HEK293 (cell line): ENCODE measurements at regions not wholly inside any gene's neighbourhood (a gene's known extent, or its start where the extent isn't known, plus 50 kb on each side); places are given as distances from the start of the nearest gene placed in this dataset.

Experiments
- CTCF ChIA-PET: fragments of 350-600 bp; formaldehyde crosslinking; extraction: SDS; loops from one replicate; lab custom pipeline; 2021; ENCODE audit warnings: antibody characterized with exemption; lab: Yijun Ruan, JAX
- POLR2A ChIA-PET: fragments of 300-600 bp; formaldehyde crosslinking; extraction: SDS; loops from one replicate; lab custom pipeline; 2020; ENCODE audit warnings: antibody characterized with exemption, inconsistent platforms; lab: Yijun Ruan, JAX
- H3K27ac ChIP-seq: fragments of 200-500 bp; sonication (Bioruptor generic); 2 replicates; pipeline ENCODE4 v1.5.1; 2014; ENCODE audit warnings: low read depth, low read length, control low read depth, inconsistent platforms; ENCODE audit errors: extremely low read depth
- H3K36me3 ChIP-seq, 2 experiments: fragments of 200-500 bp in 1 of 2; sonication (Bioruptor generic) in 1 of 2; 1 replicate in 1 of 2; 2 replicates in 1 of 2; pipeline ENCODE4 v1.5.1; 2014 to 2017; ENCODE audit warnings: inconsistent platforms in 2 of 2, low read length in 2 of 2; ENCODE audit not compliant: control insufficient read depth in 2 of 2, insufficient read depth in 1 of 2
- H3K4me1 ChIP-seq: fragments of 200-500 bp; sonication (Bioruptor generic); 2 replicates; pipeline ENCODE4 v1.5.1; 2014; ENCODE audit warnings: mild to moderate bottlenecking, low read length, inconsistent platforms; ENCODE audit not compliant: control insufficient read depth, insufficient read depth
- H3K4me3 ChIP-seq: 2 replicates; pipeline ENCODE4 v1.5.1; 2011; ENCODE audit warnings: low read depth, mild to moderate bottlenecking, control low read depth, low read length, moderate library complexity
- H3K9me3 ChIP-seq: fragments of 200-500 bp; sonication (Bioruptor generic); 2 replicates; pipeline ENCODE4 v1.5.1; 2014; ENCODE audit warnings: low read depth, low read length, inconsistent platforms; ENCODE audit not compliant: control insufficient read depth, insufficient read depth
- BCL11B ChIP-seq: fragments of 450-650 bp; formaldehyde crosslinking; IDR thresholded peaks from 2 replicates; pipeline ENCODE4 v1.5.1; 2016; ENCODE audit warnings: low read depth, missing biosample characterization, missing genetic modification characterization
- EGR2 ChIP-seq: fragments of 450-650 bp; formaldehyde crosslinking; IDR thresholded peaks from 2 replicates; pipeline ENCODE4 v1.5.1; 2016; ENCODE audit warnings: low read depth, missing biosample characterization, missing genetic modification characterization
- GLI4 ChIP-seq: fragments of 450-650 bp; formaldehyde crosslinking; IDR thresholded peaks from 2 replicates; pipeline ENCODE4 v1.5.1; 2016; ENCODE audit warnings: missing biosample characterization, missing genetic modification characterization
- OVOL3 ChIP-seq: fragments of 450-650 bp; formaldehyde crosslinking; IDR thresholded peaks from 2 replicates; pipeline ENCODE4 v1.5.1; 2016; ENCODE audit warnings: missing biosample characterization, missing genetic modification characterization
- SCRT2 ChIP-seq: fragments of 450-650 bp; formaldehyde crosslinking; IDR thresholded peaks from 2 replicates; pipeline ENCODE4 v1.5.1; 2016; ENCODE audit warnings: missing biosample characterization, missing genetic modification characterization
- SP7 ChIP-seq: fragments of 450-650 bp; formaldehyde crosslinking; IDR thresholded peaks from 2 replicates; pipeline ENCODE4 v1.5.1; 2016; ENCODE audit warnings: missing biosample characterization, missing genetic modification characterization
- YY1 ChIP-seq: fragments of 450-650 bp; formaldehyde crosslinking; IDR thresholded peaks from 2 replicates; pipeline ENCODE4 v1.5.1; 2018; ENCODE audit warnings: missing biosample characterization, missing genetic modification characterization
- YY2 ChIP-seq: fragments of 450-650 bp; formaldehyde crosslinking; IDR thresholded peaks from 2 replicates; pipeline ENCODE4 v1.5.1; 2016; ENCODE audit warnings: missing biosample characterization, missing genetic modification characterization
- ZBTB20 ChIP-seq: fragments of 450-650 bp; formaldehyde crosslinking; IDR thresholded peaks from 2 replicates; pipeline ENCODE4 v1.5.1; 2016; ENCODE audit warnings: missing biosample characterization, missing genetic modification characterization
- ZBTB21 ChIP-seq: fragments of 450-650 bp; formaldehyde crosslinking; IDR thresholded peaks from 2 replicates; pipeline ENCODE4 v1.5.1; 2017; ENCODE audit warnings: missing biosample characterization, missing genetic modification characterization
- ZBTB48 ChIP-seq: fragments of 450-650 bp; formaldehyde crosslinking; IDR thresholded peaks from 2 replicates; pipeline ENCODE4 v1.5.1; 2016; ENCODE audit warnings: missing biosample characterization, missing genetic modification characterization
- ZBTB6 ChIP-seq: fragments of 450-650 bp; formaldehyde crosslinking; IDR thresholded peaks from 2 replicates; pipeline ENCODE4 v1.5.1; 2017; ENCODE audit warnings: missing biosample characterization, missing genetic modification characterization
- ZNF114 ChIP-seq: fragments of 450-650 bp; formaldehyde crosslinking; IDR thresholded peaks from 2 replicates; pipeline ENCODE4 v1.5.0; 2017; ENCODE audit warnings: missing biosample characterization, missing genetic modification characterization
- ZNF2 ChIP-seq: fragments of 450-650 bp; formaldehyde crosslinking; IDR thresholded peaks from 2 replicates; pipeline ENCODE4 v1.5.1; 2016; ENCODE audit warnings: missing biosample characterization, missing genetic modification characterization
- ZNF239 ChIP-seq: fragments of 450-650 bp; formaldehyde crosslinking; IDR thresholded peaks from 2 replicates; pipeline ENCODE4 v1.5.1; 2016; ENCODE audit warnings: missing biosample characterization, missing genetic modification characterization
- ZNF513 ChIP-seq: fragments of 450-650 bp; IDR thresholded peaks from 2 replicates; pipeline ENCODE4 v1.5.1; 2018; ENCODE audit warnings: missing biosample characterization, missing genetic modification characterization
- ZNF521 ChIP-seq: fragments of 450-650 bp; formaldehyde crosslinking; IDR thresholded peaks from 2 replicates; pipeline ENCODE4 v1.5.1; 2017; ENCODE audit warnings: missing biosample characterization, mild to moderate bottlenecking, missing genetic modification characterization
- ZNF548 ChIP-seq: fragments of 450-650 bp; formaldehyde crosslinking; IDR thresholded peaks from 2 replicates; pipeline ENCODE4 v1.5.1; 2016; ENCODE audit warnings: missing biosample characterization, missing genetic modification characterization
- ZNF621 ChIP-seq: fragments of 450-650 bp; formaldehyde crosslinking; IDR thresholded peaks from 2 replicates; pipeline ENCODE4 v1.5.1; 2017; ENCODE audit warnings: missing biosample characterization, missing genetic modification characterization
- ZNF645 ChIP-seq: fragments of 450-650 bp; formaldehyde crosslinking; IDR thresholded peaks from 2 replicates; pipeline ENCODE4; 2016; ENCODE audit warnings: missing biosample characterization, missing genetic modification characterization
- ZNF692 ChIP-seq: fragments of 450-650 bp; formaldehyde crosslinking; IDR thresholded peaks from 2 replicates; pipeline ENCODE4 v1.5.1; 2016; ENCODE audit warnings: missing biosample characterization, missing genetic modification characterization
- ZNF76 ChIP-seq: fragments of 450-650 bp; formaldehyde crosslinking; IDR thresholded peaks from 2 replicates; pipeline ENCODE4; 2016; ENCODE audit warnings: low read depth, missing biosample characterization, missing genetic modification characterization, borderline replicate concordance
- ZNF777 ChIP-seq: fragments of 450-650 bp; formaldehyde crosslinking; IDR thresholded peaks from 2 replicates; pipeline ENCODE4 v1.5.1; 2017; ENCODE audit warnings: missing biosample characterization, missing genetic modification characterization, borderline replicate concordance
- ZNF785 ChIP-seq: fragments of 450-650 bp; formaldehyde crosslinking; IDR thresholded peaks from 2 replicates; pipeline ENCODE4 v1.5.1; 2016; ENCODE audit warnings: missing biosample characterization, missing genetic modification characterization

- H3K4me3 ChIP-seq, result no peak overlapping the region
- ChIA-PET POLR2A (no interaction called here), CTCF (no interaction called here)
- no peaks in the 10 kb centered on the region for H3K4me1 ChIP-seq
- H3K9me3 ChIP-seq, result no peaks in the 10 kb centered on the region
- H3K27ac ChIP-seq, result no peak overlapping the region
- TF ChIP-seq YY1, result no peak
- TF ChIP-seq ZBTB21 (tag by site-specific recombination), result no peak
- TF ChIP-seq ZNF645 (tag by site-specific recombination), result no peak
- no peak for TF ChIP-seq GLI4 (tag by site-specific recombination)
- TF ChIP-seq ZNF239 (tag by site-specific recombination), result no peak
- TF ChIP-seq ZNF76 (tag by site-specific recombination), result no peak
- no peak for TF ChIP-seq ZBTB48
- TF ChIP-seq ZBTB20 (tag by site-specific recombination), result no peak
- TF ChIP-seq ZNF621, result no peak
- no peak for TF ChIP-seq ZNF114 (tag by site-specific recombination)
- H3K36me3 ChIP-seq, result no peaks in the 10 kb centered on the region
Measured at GRCh38 chr1:30413606-30414005, 309.8 kb downstream of the MATN1 start.

GRCh38 chr1:30413111-30413440 lies 310.3 kb downstream of the MATN1 start:
- Histone ChIP-seq H3K4me3 (no peak overlapping the region), H3K27ac (no peak overlapping the region), H3K9me3 (no peaks in the 10 kb centered on the region), H3K36me3 (no peaks in the 10 kb centered on the region), H3K4me1 (no peaks in the 10 kb centered on the region)
- ChIA-PET CTCF (no interaction called here), POLR2A (no interaction called here)
- TF ChIP-seq ZNF692 (tag by site-specific recombination), result no peak
- TF ChIP-seq OVOL3 (tag by site-specific recombination), result no peak
- TF ChIP-seq YY2 (tag by site-specific recombination), result no peak
- TF ChIP-seq ZNF2, result no peak
- TF ChIP-seq SCRT2 (tag by site-specific recombination), result no peak
- no peak for TF ChIP-seq ZNF548 (tag by site-specific recombination)
- no peak for TF ChIP-seq ZNF513
- TF ChIP-seq GLI4 (tag by site-specific recombination), result no peak
- no peak for TF ChIP-seq ZNF785 (tag by site-specific recombination)
- no peak for TF ChIP-seq SP7 (tag by site-specific recombination)
- TF ChIP-seq BCL11B, result no peak
- TF ChIP-seq EGR2 (tag by site-specific recombination), result no peak
- no peak for TF ChIP-seq ZBTB6 (tag by site-specific recombination)
- TF ChIP-seq ZNF777, result no peak
- no peak for TF ChIP-seq ZNF645 (tag by site-specific recombination)
- TF ChIP-seq ZNF521, result no peak
